ENCODE measurements at regions not wholly inside any gene's neighbourhood (a gene's known extent, or its start where the extent isn't known, plus 50 kb on each side); places are given as distances from the start of the nearest gene placed in this dataset.

DNA sequence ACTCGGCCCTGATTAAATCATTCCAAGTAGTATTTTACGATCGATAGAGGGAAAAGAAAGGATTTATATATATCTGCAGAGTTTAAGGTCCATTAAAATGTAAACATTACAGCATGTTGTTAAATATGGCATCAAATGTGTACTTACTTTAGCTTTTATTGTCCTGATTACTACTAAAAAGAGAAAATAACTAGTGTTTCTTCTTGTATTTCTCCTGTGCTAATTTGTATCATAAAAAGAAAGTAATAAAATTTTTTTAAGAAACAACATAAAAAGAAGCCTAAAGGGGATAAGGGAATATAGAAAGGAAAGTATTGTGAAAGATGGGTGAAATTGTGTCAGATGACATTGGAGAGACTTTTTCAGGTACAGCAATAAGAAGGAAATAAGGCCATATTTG lies 300.3 kb upstream of the ARSJ start:
- Histone ChIP-seq H3K9me3 (no peaks in the 10 kb centered on the region), H3K4me1 (no peaks in the 10 kb centered on the region), H3K4me3 (no peak overlapping the region), H3K27me3 (no peaks in the 10 kb centered on the region), H3K36me3 (no peaks in the 10 kb centered on the region), H3K27ac (no peak overlapping the region)
- TF ChIP-seq, protein P1, sequence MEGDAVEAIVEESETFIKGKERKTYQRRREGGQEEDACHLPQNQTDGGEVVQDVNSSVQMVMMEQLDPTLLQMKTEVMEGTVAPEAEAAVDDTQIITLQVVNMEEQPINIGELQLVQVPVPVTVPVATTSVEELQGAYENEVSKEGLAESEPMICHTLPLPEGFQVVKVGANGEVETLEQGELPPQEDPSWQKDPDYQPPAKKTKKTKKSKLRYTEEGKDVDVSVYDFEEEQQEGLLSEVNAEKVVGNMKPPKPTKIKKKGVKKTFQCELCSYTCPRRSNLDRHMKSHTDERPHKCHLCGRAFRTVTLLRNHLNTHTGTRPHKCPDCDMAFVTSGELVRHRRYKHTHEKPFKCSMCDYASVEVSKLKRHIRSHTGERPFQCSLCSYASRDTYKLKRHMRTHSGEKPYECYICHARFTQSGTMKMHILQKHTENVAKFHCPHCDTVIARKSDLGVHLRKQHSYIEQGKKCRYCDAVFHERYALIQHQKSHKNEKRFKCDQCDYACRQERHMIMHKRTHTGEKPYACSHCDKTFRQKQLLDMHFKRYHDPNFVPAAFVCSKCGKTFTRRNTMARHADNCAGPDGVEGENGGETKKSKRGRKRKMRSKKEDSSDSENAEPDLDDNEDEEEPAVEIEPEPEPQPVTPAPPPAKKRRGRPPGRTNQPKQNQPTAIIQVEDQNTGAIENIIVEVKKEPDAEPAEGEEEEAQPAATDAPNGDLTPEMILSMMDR (IDR thresholded peaks at IDR 0.05): no peak
- DNase-seq: no peak
- ATAC-seq: no peak
- intact Hi-C loops (cut with DNase I): no loop called here
- 42 to 52% methylated on average over 3 of the region's 3 CpGs for WGBS, 2 donors
- no peak for FAIRE-seq

- Histone ChIP-seq H3K4me3 (no peak overlapping the region), H3K27ac (no peak overlapping the region), H3K9me3 (no peaks in the 10 kb centered on the region), H3K27me3 (no peaks in the 10 kb centered on the region), H3K36me3 (no peaks in the 10 kb centered on the region), H3K4me1 (no peaks in the 10 kb centered on the region)
- intact Hi-C loops (cut with DNase I): no loop called here
- TF ChIP-seq, protein P1 (IDR thresholded peaks at IDR 0.05): no peak
- ATAC-seq (no peak), FAIRE-seq (no peak), DNase-seq (no peak)
Measured at GRCh38 chr4:114280645-114281044, 301.2 kb upstream of the ARSJ start.

DNA sequence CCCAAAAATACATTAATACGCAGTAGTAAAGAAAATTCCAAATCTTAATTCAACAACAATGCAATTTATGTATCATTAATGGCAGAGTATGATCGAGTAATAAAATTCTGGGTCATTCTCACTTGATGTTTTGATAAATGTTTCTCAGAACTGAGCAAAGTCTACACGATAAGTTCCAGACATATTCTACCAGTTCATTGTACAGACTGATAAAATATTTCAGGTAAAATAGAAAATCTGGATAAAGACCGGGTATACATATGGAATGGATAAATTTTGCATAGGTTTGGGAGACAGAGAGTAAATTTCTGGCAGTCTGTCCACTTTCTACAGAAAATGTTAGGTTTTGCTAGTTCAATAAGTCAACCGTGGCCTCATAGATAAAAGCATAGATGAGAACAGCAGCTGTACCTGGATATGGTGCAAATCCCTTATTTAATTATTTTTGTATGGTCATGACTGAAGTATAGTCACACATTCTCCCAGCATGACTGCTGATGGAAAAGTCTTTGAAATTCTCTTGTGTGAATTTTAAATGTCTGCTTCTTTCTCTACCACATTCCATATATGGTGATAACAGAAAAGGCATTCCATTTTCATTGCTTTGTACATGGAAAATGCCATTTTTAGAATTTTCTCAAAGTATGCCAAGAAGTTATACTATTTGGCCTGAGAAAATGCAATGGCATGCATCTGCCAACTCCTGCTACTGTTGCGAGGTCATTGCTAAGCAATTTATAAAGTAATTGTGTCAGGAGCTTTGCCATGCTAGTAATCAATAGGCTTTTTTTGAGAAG lies 301.9 kb upstream of the ARSJ start:
- DNase-seq (no peak), FAIRE-seq (no peak), ATAC-seq (no peak)
- Histone ChIP-seq H3K27me3 (no peaks in the 10 kb centered on the region), H3K36me3 (no peaks in the 10 kb centered on the region), H3K27ac (no peak overlapping the region), H3K4me3 (no peak overlapping the region), H3K9me3 (no peaks in the 10 kb centered on the region), H3K4me1 (no peaks in the 10 kb centered on the region)
- TF ChIP-seq, protein P1 (IDR thresholded peaks at IDR 0.05): no peak
- intact Hi-C loops (cut with DNase I): no loop called here
- WGBS, 2 donors: 67 to 68% methylated on average over 6 of the region's 6 CpGs

GRCh38 chr4:114282937-114283336 lies 303.5 kb upstream of the ARSJ start:
- WGBS, 2 donors: 55 to 67% methylated on average over 1 of the region's 1 CpG
- Histone ChIP-seq H3K4me1 (no peaks in the 10 kb centered on the region), H3K27ac (no peak overlapping the region), H3K36me3 (no peaks in the 10 kb centered on the region), H3K27me3 (no peaks in the 10 kb centered on the region), H3K4me3 (no peak overlapping the region), H3K9me3 (no peaks in the 10 kb centered on the region)
- TF ChIP-seq, protein P1 (IDR thresholded peaks at IDR 0.05): no peak
- no peak for ATAC-seq
- FAIRE-seq: no peak
- DNase-seq: no peak
- intact Hi-C loops (cut with DNase I): no loop called here

- Histone ChIP-seq H3K27me3 (no peaks in the 10 kb centered on the region), H3K36me3 (no peaks in the 10 kb centered on the region), H3K27ac (no peak overlapping the region), H3K4me3 (no peak overlapping the region), H3K9me3 (no peaks in the 10 kb centered on the region), H3K4me1 (no peaks in the 10 kb centered on the region)
- ATAC-seq (no peak), DNase-seq (no peak), FAIRE-seq (no peak)
- TF ChIP-seq, protein P1 (IDR thresholded peaks at IDR 0.05): no peak
- WGBS, 2 donors: 74 to 88% methylated on average over 1 of the region's 1 CpG
- intact Hi-C loops (cut with DNase I): no loop called here
Measured at GRCh38 chr4:114284629-114285028, 305.2 kb upstream of the ARSJ start.
